Ecto neural progenitor cell (in vitro differentiated cells): ENCODE measurements at regions not wholly inside any gene's neighbourhood (a gene's known extent, or its start where the extent isn't known, plus 50 kb on each side); places are given as distances from the start of the nearest gene placed in this dataset.

Experiments used
- DNase-seq: peaks from one replicate; pipeline ENCODE4 v3.0.0-alpha.2; 2018; ENCODE audit warnings: low spot score

DNA sequence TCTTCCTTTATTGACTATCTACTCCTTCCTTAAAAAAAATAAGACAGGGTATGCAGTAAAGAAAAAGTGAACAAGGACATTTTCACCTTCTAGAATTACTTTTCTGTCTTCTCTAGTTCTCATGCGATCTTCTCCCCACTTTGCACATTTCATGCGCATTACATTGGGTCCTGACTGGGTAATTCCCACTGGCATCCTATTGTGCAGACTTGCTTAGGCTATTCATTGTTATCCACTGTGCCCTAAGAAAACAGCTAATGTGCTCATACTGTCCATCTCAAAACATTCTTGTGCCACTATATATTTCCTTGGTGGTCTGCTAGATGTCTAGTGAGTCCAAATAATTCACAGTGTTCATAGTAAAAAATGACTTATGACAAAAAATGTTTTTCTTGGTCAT lies 447.4 kb upstream of the ROBO1 start:
- no peak for DNase-seq

- no peak for DNase-seq
Measured at GRCh38 chr3:80213086-80213485, 445.3 kb upstream of the ROBO1 start.

- no peak for DNase-seq
Measured at GRCh38 chr3:80192936-80193335, 425.1 kb upstream of the ROBO1 start.

- no peak for DNase-seq
Measured at GRCh38 chr3:80190051-80190450, 422.3 kb upstream of the ROBO1 start.

DNA sequence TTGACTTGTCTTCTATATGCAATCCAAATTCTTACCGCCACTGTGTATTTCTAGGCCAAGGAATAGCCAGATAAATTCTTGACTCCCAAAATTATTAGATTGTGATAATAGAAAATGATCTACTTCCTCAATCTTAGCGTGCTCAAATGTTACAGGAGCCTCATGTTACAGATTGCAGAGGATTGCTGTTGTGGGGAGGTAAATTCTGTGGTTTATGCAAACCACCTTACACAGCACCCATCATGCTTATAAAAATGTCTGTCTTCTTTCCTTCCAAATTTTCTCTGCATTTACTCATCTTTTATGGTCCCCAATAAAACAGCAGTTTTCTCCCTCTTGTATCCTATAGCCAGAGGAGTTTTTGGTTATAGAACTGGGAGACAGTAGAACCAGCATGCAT lies 420.2 kb upstream of the ROBO1 start:
- no peak for DNase-seq

GRCh38 chr3:80159990-80160506 lies 392.2 kb upstream of the ROBO1 start:
- no peak for DNase-seq

GRCh38 chr3:80158332-80158731 lies 390.5 kb upstream of the ROBO1 start:
- no peak for DNase-seq

GRCh38 chr3:80157546-80157945 lies 389.7 kb upstream of the ROBO1 start:
- no peak for DNase-seq

DNA sequence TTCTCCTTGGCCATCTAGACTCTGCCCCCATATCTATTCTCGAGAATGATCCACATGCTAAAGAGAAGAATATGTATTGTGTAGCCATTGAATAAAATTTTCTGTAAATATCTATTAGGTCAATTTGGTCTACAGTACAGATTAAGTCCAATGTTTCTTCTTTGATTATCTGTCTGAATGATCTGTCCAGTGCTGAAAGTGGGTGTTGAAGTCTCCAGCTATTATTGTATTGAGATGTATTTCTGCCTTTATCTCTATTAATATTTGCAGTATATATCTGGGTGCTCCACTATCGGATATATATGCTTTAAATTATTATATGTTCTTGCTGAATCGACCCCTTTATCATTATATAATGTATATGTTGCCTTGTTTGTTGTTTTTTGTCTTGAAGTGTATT lies 384.9 kb upstream of the ROBO1 start:
- no peak for DNase-seq

GRCh38 chr3:80142714-80143113 lies 374.9 kb upstream of the ROBO1 start:
- DNase-seq: no peak

- DNase-seq: no peak
Measured at GRCh38 chr3:80141557-80141956, 373.8 kb upstream of the ROBO1 start.

DNA sequence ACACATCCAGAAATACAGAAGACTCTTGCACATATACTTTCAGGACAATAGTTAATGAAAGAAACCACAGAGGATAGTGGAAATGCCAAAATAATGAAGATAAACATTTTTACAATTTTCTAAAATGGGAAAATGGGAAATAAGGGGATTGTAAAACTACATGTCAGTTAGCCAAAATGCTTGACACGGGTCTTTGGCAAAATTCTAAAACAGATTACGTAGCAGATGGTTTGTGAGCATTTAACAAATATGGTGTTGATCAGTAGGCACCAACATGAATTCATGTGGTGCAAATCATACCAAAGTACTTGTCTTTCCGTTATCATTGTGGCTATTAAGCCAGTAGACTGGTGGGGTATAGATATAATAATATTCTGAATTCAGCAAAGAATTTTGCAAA lies 348.5 kb upstream of the ROBO1 start:
- DNase-seq: no peak

DNA sequence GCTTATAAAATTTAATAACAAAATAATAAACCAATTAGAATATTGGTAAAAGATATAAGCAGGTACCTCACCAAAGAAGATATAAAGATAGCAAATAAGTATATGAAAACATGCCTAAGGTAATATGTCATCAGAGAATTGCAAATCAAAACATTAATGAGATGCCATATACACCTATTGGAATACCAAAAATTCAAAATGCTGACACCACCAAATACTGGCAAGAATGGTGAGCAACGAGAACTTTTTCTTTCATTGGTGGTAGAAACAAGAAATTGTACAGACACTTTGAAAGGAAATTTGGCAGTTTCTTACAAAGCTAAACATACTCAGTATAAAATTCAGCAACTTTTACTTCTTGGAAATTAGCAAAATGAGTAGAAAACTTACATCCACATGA lies 346.9 kb upstream of the ROBO1 start:
- no peak for DNase-seq

- no peak for DNase-seq
Measured at GRCh38 chr3:80113331-80113730, 345.5 kb upstream of the ROBO1 start.

GRCh38 chr3:80099559-80100066 lies 331.8 kb upstream of the ROBO1 start:
- no peak for DNase-seq

DNA sequence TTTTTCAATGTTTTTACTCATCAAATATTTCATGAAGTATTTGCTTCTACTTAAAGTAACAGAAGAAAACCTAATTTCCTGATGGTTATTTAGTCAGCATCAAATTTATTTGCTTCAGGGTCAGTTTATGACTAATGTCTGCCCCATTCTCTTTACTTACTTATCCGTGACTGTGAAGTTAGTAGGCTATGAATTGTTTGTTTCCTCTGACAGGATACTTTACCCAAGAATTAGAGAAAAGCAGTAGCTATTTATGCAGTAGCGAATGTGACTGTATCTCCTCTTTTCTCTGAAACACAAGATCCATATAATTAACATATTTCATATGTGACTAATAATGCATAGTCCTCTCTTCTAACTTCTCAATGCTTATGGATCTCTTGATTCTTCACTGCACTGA lies 329.9 kb upstream of the ROBO1 start:
- DNase-seq: no peak

GRCh38 chr3:80096909-80097308 lies 329.1 kb upstream of the ROBO1 start:
- no peak for DNase-seq

DNA sequence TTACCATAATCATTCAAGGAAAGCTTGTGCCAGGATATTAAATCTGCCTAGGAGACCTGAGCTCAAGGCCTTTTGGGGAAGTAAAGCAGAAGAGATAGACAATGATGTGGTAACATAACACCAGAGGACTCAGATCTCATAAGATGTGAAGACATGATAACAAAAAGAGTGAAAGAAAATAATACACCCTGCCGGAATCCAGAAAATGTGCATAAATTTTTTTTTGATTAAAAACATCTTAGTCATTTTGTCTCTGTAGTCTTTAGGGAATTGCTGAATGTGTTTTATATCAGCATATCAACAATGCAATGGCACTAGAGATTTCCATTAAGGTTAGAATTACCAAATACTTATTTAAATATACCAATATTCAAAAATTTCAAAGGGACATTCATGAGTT lies 326.8 kb upstream of the ROBO1 start:
- DNase-seq: no peak

- no peak for DNase-seq
Measured at GRCh38 chr3:80087767-80088166, 320.0 kb upstream of the ROBO1 start.

DNA sequence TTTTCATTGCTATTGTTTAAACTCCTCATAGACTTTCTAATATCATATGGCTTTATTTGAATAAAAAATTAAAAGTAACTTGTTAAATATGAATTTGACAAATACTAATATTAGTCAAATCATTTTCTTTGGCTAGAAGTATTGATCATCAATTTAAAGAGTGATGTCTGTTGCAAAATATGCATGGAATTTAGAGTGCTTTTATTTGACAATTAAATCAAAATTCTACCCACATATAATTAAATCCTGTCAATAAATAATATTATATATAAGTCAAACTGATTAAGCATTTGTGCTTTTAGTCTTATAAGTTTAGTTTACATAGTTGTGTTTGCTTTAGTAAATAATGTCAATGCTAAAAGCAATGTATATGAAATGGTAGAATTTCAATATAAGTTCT lies 318.6 kb upstream of the ROBO1 start:
- DNase-seq: no peak

DNA sequence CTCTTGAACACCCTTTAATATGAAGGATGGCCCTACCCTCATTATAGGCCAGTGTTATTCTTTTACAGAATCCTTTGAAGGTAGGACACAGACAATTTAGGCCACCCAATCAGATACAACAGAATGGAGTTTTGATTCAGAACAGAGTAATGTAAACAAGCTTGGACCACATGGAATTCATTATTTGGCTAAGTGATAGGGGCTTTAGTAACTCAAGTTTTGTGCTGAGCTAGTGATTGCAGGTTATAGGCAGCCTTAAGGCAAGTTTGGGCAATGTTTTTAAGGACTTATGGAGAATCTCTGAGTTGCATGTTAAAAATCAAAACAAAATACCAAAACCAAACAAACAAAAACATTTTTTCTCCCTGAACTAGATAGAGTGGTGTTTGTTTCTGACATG lies 312.1 kb upstream of the ROBO1 start:
- DNase-seq: no peak

- no peak for DNase-seq
Measured at GRCh38 chr3:80068459-80068858, 300.7 kb upstream of the ROBO1 start.

- no peak for DNase-seq
Measured at GRCh38 chr3:80063535-80063934, 295.7 kb upstream of the ROBO1 start.

DNA sequence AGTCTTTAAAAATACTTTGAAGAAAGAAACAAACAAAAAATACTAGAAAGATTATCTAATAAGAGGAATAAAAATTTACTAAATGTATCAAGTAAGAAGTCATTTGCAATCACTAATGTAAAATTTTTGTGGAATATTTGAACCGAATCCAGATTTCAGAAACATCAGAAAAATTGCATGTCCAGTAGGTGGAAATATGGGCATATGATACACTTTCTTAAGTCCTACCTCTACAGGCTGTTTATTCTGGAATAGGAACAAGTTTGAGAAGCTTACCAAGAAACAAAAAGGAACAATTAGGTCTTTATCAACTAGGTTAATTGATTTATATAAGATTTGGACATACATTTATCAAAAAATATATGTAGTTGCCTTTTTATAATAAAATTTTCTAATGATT lies 292.9 kb upstream of the ROBO1 start:
- no peak for DNase-seq

- no peak for DNase-seq
Measured at GRCh38 chr3:80055306-80055705, 287.5 kb upstream of the ROBO1 start.
